ENCODE measurements at regions not wholly inside any gene's neighbourhood (a gene's known extent, or its start where the extent isn't known, plus 50 kb on each side); places are given as distances from the start of the nearest gene placed in this dataset.
"Not testable (repeated sequence)": the region's sequence is repeated elsewhere in the genome, so short reads cannot be mapped to it uniquely, and the experiment has no call there.

GRCh38 chr16:35590913-35591312 is 2131.5 kb downstream of the TP53TG3F start:
- DNase-seq = not testable (repeated sequence)

- no peak for DNase-seq
Measured at GRCh38 chr16:35596467-35596866, 2137.1 kb downstream of the TP53TG3F start.

- no peak for DNase-seq
Measured at GRCh38 chr16:35598696-35599332, 2139.4 kb downstream of the TP53TG3F start.

DNA sequence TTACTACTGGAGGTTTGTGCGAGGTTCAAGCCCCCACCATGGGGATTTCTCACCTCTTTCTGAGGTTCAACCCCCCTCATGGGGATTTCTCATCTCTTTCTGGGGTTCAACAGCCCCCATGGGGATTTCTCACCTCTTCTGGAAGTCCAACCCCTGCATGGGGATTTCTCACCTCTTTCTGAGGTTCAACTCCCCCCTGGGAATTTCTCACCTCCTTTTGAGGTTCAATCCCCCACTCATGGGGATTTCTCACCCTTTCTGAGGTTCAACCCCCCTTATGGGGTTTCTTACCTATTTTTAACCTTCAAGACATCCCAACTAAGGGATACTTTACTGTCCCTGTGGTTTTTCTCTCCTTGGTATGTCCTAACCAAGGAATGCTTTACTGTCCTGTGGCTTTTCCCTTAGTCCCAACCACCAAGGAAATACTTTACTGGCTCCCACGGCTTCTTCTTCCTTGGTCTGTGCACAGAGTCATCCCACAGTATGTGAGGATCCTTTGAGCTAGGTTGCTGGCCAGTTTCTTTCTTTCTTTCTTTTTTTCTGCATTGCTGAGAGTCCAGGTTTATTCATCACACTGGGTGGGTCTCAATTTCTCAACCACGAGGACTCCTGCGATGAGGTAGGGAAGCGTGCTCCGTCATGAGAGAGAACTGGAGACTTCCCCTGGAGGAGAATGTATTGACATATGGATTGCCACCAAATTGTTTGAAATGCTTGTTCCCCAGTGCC is 2140.2 kb downstream of the TP53TG3F start:
- DNase-seq = no peak

DNA sequence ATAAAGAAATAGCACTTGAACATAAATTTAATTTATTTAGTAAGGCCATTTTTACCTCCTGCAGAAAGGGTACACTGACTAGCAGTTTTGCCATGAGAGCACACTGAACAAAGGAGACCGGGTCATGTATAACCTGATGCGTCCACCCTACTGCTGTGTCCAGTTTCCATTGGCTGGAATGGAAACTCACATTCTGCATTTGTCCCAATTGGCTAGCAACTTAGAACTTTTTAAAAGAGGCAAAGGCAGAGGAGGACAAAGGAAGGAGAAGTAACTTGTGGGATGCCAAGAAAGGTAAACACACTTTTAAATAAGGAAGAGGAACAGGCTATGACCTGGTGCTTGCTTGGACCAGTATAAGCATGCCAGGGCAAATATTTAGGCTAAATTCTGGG is 2140.7 kb downstream of the TP53TG3F start:
- DNase-seq = not testable (repeated sequence)

GRCh38 chr16:35602116-35602515 is 2142.7 kb downstream of the TP53TG3F start:
- DNase-seq = no peak

- not testable (repeated sequence) for DNase-seq
Measured at GRCh38 chr16:35603371-35603770, 2144.0 kb downstream of the TP53TG3F start.

DNA sequence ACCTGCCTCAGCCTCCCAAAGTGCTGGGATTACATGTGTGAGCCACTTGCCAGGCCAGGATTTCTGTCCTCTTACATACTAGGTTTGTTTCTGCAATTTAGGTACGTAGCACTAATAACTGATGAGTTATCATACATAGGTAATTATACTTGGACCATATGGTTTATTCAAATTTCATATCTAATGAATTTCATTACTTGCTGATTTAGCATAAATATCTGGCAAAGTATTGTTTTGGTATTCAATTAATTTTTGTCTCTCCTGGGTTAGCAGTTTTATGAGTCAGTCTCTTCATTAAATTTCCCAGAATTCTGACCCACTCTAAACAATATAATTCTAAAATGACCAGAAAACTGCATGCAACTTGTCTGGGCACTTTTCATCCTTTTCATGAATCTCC is 2146.5 kb downstream of the TP53TG3F start:
- no peak for DNase-seq

DNA sequence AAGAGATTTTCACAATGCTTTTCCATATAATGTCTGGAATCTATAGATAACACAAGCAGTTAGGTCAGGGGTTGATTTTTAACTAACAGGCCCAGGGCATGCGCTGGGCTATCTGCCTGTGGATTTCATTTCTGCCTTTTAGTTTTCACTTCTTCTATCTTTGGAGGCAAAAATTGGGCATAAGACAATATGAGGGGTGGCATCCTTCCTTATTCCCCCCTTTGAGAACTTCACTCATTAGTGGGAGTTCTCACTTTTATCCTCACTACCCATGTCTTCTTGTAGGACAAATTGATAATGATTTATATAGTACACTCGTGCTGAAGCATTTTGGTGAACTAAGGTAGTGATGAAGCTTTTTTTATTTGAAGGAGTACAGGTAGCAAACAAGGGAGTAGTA is 2155.5 kb downstream of the TP53TG3F start:
- DNase-seq = not testable (repeated sequence)

DNA sequence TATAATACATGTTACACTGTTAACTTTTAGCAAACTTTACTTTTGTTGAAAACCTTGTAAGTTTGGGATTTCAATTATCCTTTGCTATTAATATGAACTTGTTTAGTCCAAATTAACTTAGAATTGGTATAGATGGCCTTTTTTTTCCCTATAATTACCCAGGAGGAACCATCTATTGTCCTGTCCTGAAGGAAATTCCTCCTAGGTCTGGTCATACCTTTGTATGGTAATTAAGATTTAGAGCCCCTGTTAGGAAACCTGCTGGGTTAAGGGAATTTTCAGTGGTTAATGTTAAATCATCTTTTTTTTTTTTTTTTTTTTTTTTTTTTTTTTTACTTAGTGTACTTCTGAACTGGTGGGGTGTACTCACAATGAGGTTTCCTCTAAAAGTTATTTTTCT is 2159.8 kb downstream of the TP53TG3F start:
- DNase-seq = not testable (repeated sequence)

DNA sequence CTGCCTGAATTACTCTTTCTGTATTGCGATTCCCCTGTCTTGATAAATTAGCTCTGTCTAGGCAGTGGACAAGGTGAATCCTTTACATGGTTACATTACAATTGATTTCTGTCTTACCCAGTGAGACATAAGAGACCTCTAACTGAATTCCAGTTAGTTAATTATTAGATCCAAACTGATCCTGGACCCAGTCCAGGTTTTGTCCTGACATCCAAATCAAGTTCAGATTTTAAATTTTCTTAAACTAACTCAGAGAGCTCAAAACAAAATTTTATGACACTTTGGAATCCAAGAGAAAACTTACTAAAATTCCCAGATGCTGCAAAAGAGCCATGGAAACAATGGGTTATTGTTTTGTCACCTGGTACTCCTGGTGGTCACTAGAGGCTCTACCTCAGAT is 2166.6 kb downstream of the TP53TG3F start:
- DNase-seq = no peak

GRCh38 chr16:35628976-35629375 is 2169.6 kb downstream of the TP53TG3F start:
- no peak for DNase-seq

DNA sequence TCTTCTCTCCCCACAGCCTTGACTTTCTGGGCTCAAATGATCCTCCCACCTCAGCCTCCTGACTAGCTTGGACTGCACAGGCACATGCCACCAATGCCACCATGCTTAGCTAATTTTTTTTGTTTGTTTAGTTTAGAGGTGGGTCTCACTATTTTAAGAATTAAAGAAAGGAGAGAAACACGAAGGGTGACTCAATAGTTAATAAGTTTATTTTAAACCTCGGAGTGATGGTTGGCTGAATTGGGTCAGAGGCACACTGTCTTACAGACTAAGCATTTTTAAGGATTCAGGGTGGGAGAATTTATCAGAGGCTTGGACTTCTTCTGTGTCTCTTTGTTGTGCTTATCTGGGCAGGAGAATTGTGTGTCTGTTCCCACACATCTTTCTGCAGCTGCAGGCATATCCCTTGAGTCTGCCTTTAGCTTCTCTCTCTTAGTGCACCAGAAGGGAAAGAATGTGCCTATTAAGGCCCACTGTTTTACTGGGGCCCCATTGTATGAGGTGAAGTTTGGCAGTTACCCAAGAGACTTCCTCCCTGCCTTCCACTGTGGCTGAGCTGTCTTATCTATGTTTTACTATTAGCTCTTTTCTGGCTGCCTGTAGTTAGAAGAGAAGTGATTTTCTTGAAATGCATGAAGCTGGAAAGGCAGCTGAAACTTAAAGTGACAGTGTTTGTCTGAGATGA is 2172.0 kb downstream of the TP53TG3F start:
- DNase-seq = no peak

DNA sequence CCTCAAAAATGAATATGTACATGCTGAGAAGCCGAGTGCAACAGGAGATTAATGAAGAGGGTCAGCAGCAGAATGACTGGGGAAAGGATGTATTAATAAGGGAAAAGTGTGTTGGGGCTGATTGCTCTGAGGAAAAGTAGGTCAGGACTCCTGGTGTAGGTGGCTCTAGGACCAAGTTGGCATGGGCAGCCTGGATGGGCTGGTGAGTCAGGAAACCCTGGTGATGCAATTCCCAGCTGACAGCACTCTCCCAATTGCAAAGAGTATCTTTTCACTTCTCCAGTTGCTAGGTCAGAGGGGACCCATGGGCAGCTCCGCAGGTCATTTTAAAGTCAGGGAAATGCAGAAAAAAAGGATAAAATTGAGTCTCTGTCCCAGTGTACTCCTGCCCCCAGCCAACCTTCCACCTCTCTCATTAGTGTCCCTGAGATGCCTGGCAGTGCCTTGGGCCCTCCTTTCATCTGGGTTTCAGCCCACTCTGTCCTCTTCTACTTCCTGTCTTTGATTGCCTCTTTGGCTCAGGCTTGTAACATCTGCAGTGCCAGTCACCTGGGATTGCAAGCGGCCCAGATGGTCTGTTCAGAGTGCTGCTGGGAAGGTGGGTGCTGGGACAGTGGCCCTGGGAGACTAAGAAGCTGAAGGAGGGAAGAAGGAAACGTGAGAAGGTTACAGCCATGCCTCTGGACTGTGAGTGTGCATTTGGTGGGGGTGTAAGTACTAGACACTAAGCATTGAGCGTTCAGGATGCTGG is 2177.2 kb downstream of the TP53TG3F start:
- DNase-seq = no peak

- no peak for DNase-seq
Measured at GRCh38 chr16:35637683-35638082, 2178.3 kb downstream of the TP53TG3F start.

DNA sequence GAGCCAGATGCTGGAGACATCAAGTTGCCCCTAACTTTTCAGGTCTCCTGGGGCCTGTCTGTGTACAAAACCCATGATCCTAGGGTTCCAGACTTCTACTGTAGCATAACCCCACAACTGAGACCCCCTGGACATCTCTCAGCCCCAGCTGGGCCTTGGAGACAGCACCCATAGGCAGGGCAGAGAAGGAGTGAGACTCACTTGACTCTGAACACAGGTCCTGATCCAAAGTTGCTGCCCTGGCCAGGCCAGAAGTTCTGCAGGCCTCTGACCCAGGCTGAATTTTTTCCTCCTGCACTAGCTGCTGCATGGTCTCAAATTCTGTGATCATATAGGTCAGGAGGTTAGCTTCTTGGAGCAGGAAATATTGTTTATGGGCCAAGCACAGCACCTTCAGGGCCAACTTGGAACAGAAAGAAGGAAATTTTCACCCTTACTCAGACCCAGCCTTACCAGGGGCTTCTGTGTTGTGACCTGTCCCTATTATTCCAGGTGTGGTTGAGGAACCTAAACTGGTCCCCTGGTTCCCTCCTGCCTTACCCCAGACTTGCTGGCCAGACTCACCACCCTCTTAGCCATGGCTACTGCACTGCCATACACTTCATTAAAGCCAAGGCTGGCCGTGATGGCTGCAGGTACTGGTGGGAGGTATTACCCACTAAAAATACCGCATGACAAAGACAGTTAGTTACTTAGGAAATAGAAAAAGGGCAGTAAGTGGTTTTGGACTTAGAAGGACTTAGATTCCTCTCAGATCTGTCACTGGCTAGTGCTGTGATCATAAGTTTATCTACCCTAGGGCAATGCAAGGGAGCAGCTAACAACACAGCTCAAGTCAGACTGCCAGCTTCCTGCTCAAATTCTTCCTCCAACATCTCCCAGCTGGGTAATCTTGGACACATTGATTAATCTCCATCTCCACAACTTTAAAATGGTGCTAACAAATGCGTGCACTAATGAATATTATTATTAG is 2180.1 kb downstream of the TP53TG3F start:
- DNase-seq = no peak

GRCh38 chr16:35642322-35642835 is 2183.0 kb downstream of the TP53TG3F start:
- DNase-seq = no peak

GRCh38 chr16:35651841-35652240 is 2192.4 kb downstream of the TP53TG3F start:
- DNase-seq = no peak

GRCh38 chr16:35664091-35664693 is 2204.8 kb downstream of the TP53TG3F start:
- DNase-seq = no peak

GRCh38 chr16:35685085-35685484 is 2225.7 kb downstream of the TP53TG3F start:
- DNase-seq = no peak

DNA sequence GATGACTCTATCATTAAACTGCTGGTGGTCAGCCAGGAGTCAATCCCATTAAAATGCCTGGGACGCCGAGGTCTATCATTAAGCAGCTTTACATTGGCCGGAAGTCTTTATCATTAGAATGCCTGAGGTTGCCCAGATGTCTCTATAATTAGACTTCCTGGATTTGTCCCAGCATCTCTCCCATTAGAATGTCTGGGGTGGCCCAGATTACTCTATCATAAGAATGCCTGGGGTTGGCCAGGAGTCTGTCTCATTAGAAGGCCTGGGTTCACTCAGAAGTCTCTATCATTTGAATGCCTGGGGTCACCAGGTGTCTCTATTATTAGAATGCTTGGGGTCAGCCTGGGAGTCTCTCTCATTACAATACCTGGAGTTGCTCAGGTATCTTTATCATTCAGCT is 2227.2 kb downstream of the TP53TG3F start:
- DNase-seq = no peak
